Aorta (tissue), 5 donors: ENCODE measurements at regions not wholly inside any gene's neighbourhood (a gene's known extent, or its start where the extent isn't known, plus 50 kb on each side); places are given as distances from the start of the nearest gene placed in this dataset.
"Not testable (repeated sequence)": the region's sequence is repeated elsewhere in the genome, so short reads cannot be mapped to it uniquely, and the experiment has no call there.

Experiments used
- ATAC-seq: fragments of 200-7000 bp; cut with Tn5 transposase; one replicate; pipeline ENCODE4 v1.9.1; 2022; ENCODE audit warnings: moderate library complexity; ENCODE audit not compliant: low FRiP score
- DNase-seq, 2 donors: peaks; one replicate each; pipeline ENCODE4 v3.0.0-alpha.2; 2020
- H3K27ac ChIP-seq, 2 donors: one replicate each; pipeline ENCODE4 v1.5.1; 2013; ENCODE audit warnings: low read length in 2 of 2, mild to moderate bottlenecking in 2 of 2, moderate library complexity in 2 of 2, control low read depth in 1 of 2, inconsistent platforms in 1 of 2, low read depth in 1 of 2
- H3K27me3 ChIP-seq, 2 donors: one replicate each; pipeline ENCODE4 v1.6.1; 2013; ENCODE audit warnings: control low read depth in 1 of 2, low read length in 1 of 2, mild to moderate bottlenecking in 1 of 2, moderate library complexity in 1 of 2; ENCODE audit not compliant: insufficient read depth in 2 of 2, control insufficient read depth in 1 of 2
- H3K36me3 ChIP-seq, 2 donors: one replicate each; pipeline ENCODE4 v1.6.1; 2013; ENCODE audit warnings: control low read depth in 1 of 2, low read length in 1 of 2, mild to moderate bottlenecking in 1 of 2; ENCODE audit not compliant: insufficient read depth in 2 of 2, control insufficient read depth in 1 of 2
- H3K4me1 ChIP-seq, 2 donors: one replicate each; pipeline ENCODE4 v1.6.1; 2013; ENCODE audit warnings: low read length in 2 of 2, control low read depth in 1 of 2, mild to moderate bottlenecking in 1 of 2, moderate library complexity in 1 of 2; ENCODE audit not compliant: insufficient read depth in 2 of 2, control insufficient read depth in 1 of 2
- H3K4me3 ChIP-seq, 2 donors: one replicate each; pipeline ENCODE4 v1.5.1; 2013; ENCODE audit warnings: low read length in 2 of 2, control low read depth in 1 of 2, mild to moderate bottlenecking in 1 of 2
- H3K9me3 ChIP-seq: one replicate; pipeline ENCODE4 v1.6.1; 2013; ENCODE audit warnings: mild to moderate bottlenecking, low read length; ENCODE audit not compliant: control insufficient read depth
- WGBS, 2 donors: extraction: QIAGEN DNeasy Blood & Tissue Kit; methylation state at CpG; one replicate each; pipeline ENCODE4 v1.1.7; 2013; 5-methylcytosine and 5-hydroxymethylcytosine counted together
- intact Hi-C, 2 donors: fragments of 100-400 bp; cut with DNase I; formaldehyde crosslinking; loops; one replicate each; pipeline versions ENCODE4 v1.14.2 to v1.15.0; 2022
- donor health status: healthy with polysubstance abuse.
- donor health status: Bipolar disorder and iron deficiency.
- donor health status: DM: no; HTN: no; CAD: no.
- donor health status: DM: no; HTN: no; CAD: no.
- donor health status: DM: yes; HTN: yes; CAD: no.

GRCh38 chr1:194447636-194448035, 1261.2 kb upstream of the B3GALT2 start:
- 60 to 69% methylated on average over 2 of the region's 2 CpGs for WGBS, 2 donors
- DNase-seq = no peak
- Histone ChIP-seq H3K27me3 (no peaks in the 10 kb centered on the region), H3K9me3 (no peaks in the 10 kb centered on the region), H3K4me3 (no peak overlapping the region), H3K36me3 (no peaks in the 10 kb centered on the region), H3K4me1 (no peaks in the 10 kb centered on the region), H3K27ac (no peak overlapping the region)
- no peak for ATAC-seq
- intact Hi-C loops = no loop called here

GRCh38 chr1:194445244-194445643, 1258.8 kb upstream of the B3GALT2 start:
- ATAC-seq (no peak), DNase-seq (no peak)
- Histone ChIP-seq H3K27ac (no peak overlapping the region), H3K4me3 (no peak overlapping the region), H3K9me3 (no peaks in the 10 kb centered on the region), H3K36me3 (no peaks in the 10 kb centered on the region), H3K27me3 (no peaks in the 10 kb centered on the region), H3K4me1 (no peaks in the 10 kb centered on the region)
- intact Hi-C loops = no loop called here
- WGBS, 2 donors = 72 to 80% methylated on average over 2 of the region's 2 CpGs

- H3K27ac ChIP-seq = no peak overlapping the region
- 88 to 90% methylated on average over 9 of the region's 9 CpGs for WGBS, 2 donors
- H3K27me3 ChIP-seq = no peaks in the 10 kb centered on the region
- no peak for ATAC-seq
- intact Hi-C loops = no loop called here
- H3K4me3 ChIP-seq = no peak overlapping the region
- no peaks in the 10 kb centered on the region for H3K36me3 ChIP-seq
- DNase-seq = no peak
- H3K9me3 ChIP-seq = no peaks in the 10 kb centered on the region
- H3K4me1 ChIP-seq = no peaks in the 10 kb centered on the region
These were observed 1256.6 kb upstream of the B3GALT2 start for GRCh38 chr1:194442901-194443575.

- DNase-seq = no peak
- WGBS, 2 donors = 85 to 86% methylated on average over 2 of the region's 2 CpGs
- H3K27me3 ChIP-seq = no peaks in the 10 kb centered on the region
- no peak overlapping the region for H3K4me3 ChIP-seq
- no peaks in the 10 kb centered on the region for H3K4me1 ChIP-seq
- no peak overlapping the region for H3K27ac ChIP-seq
- no peak for ATAC-seq
- intact Hi-C loops = no loop called here
- H3K9me3 ChIP-seq = no peaks in the 10 kb centered on the region
- no peaks in the 10 kb centered on the region for H3K36me3 ChIP-seq
These were observed 1250.7 kb upstream of the B3GALT2 start for GRCh38 chr1:194437135-194437534.

DNA sequence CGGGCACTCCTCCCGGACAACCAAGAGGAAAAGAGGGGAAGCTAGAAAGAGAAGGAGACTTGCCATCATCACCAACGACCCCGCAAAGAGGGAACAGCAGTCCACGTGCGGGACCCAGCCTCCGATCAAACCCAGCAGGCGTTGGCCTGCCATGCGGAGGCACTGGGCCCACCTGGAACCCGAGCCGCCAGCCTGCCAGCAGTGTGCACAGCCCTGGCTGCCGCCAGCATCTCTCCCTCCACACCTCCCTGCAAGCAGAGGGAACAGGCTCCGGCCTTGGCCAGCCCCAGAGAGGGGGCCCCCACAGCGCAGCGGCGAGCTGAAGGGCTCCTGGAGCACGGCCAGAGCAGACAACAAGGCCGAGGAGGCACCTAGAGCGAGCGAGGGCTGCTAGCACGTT, 1244.7 kb upstream of the B3GALT2 start:
- intact Hi-C loops = no loop called here
- Histone ChIP-seq H3K36me3 (no peaks in the 10 kb centered on the region), H3K27me3 (no peaks in the 10 kb centered on the region), H3K27ac (no peak overlapping the region), H3K4me1 (no peaks in the 10 kb centered on the region), H3K4me3 (no peak overlapping the region), H3K9me3 (no peaks in the 10 kb centered on the region)
- ATAC-seq = no peak
- WGBS, 2 donors = 92% methylated on average over 21 of the region's 21 CpGs
- no peak for DNase-seq

DNA sequence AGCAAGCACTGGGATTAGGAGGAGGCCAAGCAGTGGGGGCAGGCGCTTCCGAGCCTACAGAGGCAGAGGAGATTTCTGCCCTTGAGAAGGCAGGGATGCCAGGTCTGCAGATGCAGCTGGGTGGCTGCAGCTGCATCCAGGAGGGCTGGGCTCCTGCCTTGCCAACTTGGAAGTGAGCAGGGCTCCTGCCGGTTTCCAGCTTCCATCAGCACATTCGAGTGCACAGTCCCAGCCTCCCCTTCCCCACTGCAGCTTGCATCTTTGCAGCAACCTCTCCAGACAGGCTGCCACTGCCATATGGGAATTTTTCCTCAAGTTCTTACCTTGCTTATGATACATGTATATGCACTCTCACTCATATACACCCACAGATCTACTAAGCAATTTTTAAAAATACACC, 1234.3 kb upstream of the B3GALT2 start:
- WGBS, 2 donors = 75 to 83% methylated on average over 4 of the region's 4 CpGs

GRCh38 chr1:194419721-194420120, 1233.3 kb upstream of the B3GALT2 start:
- intact Hi-C loops = no loop called here
- 61 to 66% methylated on average over 1 of the region's 1 CpG for WGBS, 2 donors
- Histone ChIP-seq H3K9me3 (peaks cover 4% of the 10 kb centered on the region), H3K27me3 (peaks cover 0 to 1% of the 10 kb centered on the region in 2 donors), H3K4me1 (no peaks in the 10 kb centered on the region), H3K36me3 (no peaks in the 10 kb centered on the region), H3K27ac (no peak overlapping the region), H3K4me3 (no peak overlapping the region)
- no peak for ATAC-seq
- DNase-seq = no peak

More for the DNA sequence above, 1234.3 kb upstream of the B3GALT2 start:
- Histone ChIP-seq H3K9me3 (peaks cover 4% of the 10 kb centered on the region), H3K4me3 (no peak overlapping the region), H3K4me1 (no peaks in the 10 kb centered on the region), H3K27me3 (peaks cover 0 to 1% of the 10 kb centered on the region in 2 donors), H3K36me3 (no peaks in the 10 kb centered on the region), H3K27ac (no peak overlapping the region)
- DNase-seq = no peak
- ATAC-seq = peak; percentile 44
- intact Hi-C loops = no loop called here

DNA sequence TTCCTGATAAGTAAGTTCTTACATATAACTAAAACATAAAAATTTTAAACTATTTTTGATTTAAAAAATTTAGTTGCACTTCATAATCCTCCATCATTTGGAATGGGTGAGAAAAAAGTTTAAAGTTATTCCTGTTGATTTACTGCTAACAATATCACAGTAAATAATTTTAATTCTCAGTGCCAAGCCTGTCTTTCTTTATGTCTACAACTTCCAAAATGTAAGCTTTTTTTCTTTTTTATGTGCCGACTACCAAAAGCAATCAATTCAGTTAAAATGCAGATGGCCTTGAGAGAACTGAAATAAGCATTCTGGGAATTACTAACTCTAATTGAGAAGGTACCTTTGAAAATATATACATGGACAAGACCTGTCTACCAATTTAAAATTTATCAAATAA, 1224.3 kb upstream of the B3GALT2 start:
- Histone ChIP-seq H3K36me3 (no peaks in the 10 kb centered on the region), H3K27me3 (no peaks in the 10 kb centered on the region), H3K27ac (no peak overlapping the region), H3K9me3 (no peaks in the 10 kb centered on the region), H3K4me3 (no peak overlapping the region), H3K4me1 (no peaks in the 10 kb centered on the region)
- intact Hi-C loops = no loop called here
- DNase-seq (no peak), ATAC-seq (no peak)
- WGBS, 2 donors = 63 to 65% methylated on average over 1 of the region's 1 CpG

DNA sequence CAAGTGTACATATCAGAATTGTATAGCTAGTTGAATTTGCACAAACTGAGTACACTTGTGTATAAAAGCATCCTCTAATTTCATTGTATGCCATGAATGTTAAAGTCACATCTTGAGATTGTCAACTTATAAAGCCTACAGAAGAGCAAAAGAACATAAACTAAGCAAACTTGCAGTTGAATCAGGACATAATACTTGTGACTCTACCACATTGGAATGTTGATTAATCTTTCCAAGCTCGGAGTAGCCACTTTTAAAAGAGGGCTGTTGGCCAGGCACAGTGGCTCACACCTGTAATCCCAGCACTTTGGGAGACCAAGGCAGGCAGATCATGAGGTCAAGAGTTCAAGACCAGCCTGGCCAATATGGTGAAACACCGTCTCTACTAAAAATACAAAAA, 1220.8 kb upstream of the B3GALT2 start:
- H3K27me3 ChIP-seq, H3K9me3 ChIP-seq, H3K27ac ChIP-seq, H3K36me3 ChIP-seq, ATAC-seq, intact Hi-C loops, DNase-seq, H3K4me1 ChIP-seq, H3K4me3 ChIP-seq: not testable (repeated sequence)
- WGBS, 2 donors = 45 to 51% methylated on average over 2 of the region's 2 CpGs
